ENCODE measurements at regions not wholly inside any gene's neighbourhood (a gene's known extent, or its start where the extent isn't known, plus 50 kb on each side); places are given as distances from the start of the nearest gene placed in this dataset.

- TF ChIP-seq CTCF (conservative IDR thresholded peaks at IDR 0.05 in 1 of 2, IDR thresholded peaks at IDR 0.05 in 1 of 2; ENCODE audit: low read depth in 1 of 2, low read length in 2 of 2) (no peak), EZH2 (IDR thresholded peaks at IDR 0.05; ENCODE audit: low read length, missing control alignments) (no peak)
Measured at GRCh38 chr6:86380571-86381125, 556.7 kb upstream of the HTR1E start.

Measured in fibroblast of lung (primary cell).